GM18907 (cell line): ENCODE measurements at regions not wholly inside any gene's neighbourhood (a gene's known extent, or its start where the extent isn't known, plus 50 kb on each side); places are given as distances from the start of the nearest gene placed in this dataset.
"Not testable (repeated sequence)": the region's sequence is repeated elsewhere in the genome, so short reads cannot be mapped to it uniquely, and the experiment has no call there.

Experiments used
- ATAC-seq: cut with Tn5 transposase; IDR thresholded peaks from one replicate; pipeline ENCODE4 v1.9.1; 2021; ENCODE audit warnings: mild to moderate bottlenecking, moderate library complexity; ENCODE audit not compliant: unreplicated experiment

DNA sequence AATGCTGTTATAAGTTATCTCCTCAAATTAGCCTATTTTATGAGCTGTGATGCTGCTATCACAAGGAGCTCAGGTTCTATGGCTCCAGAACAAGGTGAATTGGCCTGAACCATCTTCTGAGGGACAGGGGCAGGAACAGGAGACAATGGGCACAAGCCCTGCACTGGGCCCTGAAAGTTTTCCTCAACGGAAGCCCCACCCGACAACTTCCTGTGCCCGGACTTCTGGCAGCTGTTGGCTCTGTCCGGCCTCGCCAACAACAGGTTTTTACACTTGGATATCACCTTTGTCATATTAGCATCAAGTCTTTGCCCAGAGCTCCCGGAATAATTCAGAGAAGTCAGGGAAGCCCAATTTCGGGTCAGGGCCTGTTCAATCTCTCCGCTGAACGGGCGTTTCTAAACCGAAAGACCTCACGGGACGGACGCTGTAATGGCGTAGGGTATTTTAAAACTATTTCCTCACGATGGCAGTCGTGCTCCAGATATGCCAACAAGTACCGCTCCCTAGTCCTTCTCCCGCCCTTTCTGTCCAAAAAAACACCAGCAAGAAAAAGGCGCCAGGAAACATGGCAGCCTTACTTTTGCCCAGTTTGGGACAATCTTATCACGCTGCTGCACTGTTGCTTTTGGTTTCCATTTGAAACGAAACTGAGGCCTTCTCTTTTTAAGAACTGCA lies 201.0 kb upstream of the STK26 start:
- peak; percentile 79 for ATAC-seq

DNA sequence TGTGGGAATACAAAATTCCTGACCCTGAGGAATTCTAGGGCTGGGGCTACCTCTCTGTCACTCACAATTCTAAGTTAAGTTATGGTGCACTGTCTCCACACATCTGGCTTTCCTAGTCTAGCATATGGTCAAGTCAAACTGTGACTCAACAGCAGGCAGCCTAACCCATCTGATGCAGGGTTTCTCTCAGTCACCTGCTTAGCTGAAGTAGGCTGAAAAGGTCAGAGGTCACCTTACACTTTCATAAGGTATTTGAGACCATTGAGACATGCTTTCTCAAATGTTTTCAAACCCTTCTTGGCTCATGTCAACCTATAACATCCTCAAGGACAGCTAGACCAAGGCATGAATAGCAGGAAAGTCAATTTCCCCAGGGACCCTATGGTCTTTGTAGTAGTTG lies 196.5 kb upstream of the STK26 start:
- ATAC-seq, result no peak

GRCh38 chrX:131827935-131828334 lies 195.2 kb upstream of the STK26 start:
- ATAC-seq, result peak; percentile 63

- no peak for ATAC-seq
Measured at GRCh38 chrX:131828482-131828881, 194.6 kb upstream of the STK26 start.

- ATAC-seq, result peak; percentile 81
Measured at GRCh38 chrX:131830400-131831184, 192.5 kb upstream of the STK26 start.

DNA sequence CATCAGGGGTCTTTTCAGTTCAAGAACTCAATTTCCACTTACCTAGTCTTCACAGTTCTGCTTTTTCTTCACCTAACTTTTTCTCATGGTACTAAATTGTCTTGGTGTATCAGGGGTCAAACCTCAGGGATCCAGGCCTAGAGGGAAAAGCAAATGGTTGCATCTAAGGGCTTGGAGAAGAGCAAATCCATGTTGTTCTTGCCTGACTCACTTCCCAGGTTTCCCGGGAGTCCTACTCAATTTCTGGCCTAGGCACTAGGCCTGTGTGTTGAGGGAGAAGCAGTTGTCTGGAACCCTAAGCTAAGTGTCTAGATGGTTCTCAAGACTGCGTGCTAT lies 191.9 kb upstream of the STK26 start:
- peak; percentile 0 for ATAC-seq

GRCh38 chrX:131836161-131836560 lies 186.9 kb upstream of the STK26 start:
- no peak for ATAC-seq

DNA sequence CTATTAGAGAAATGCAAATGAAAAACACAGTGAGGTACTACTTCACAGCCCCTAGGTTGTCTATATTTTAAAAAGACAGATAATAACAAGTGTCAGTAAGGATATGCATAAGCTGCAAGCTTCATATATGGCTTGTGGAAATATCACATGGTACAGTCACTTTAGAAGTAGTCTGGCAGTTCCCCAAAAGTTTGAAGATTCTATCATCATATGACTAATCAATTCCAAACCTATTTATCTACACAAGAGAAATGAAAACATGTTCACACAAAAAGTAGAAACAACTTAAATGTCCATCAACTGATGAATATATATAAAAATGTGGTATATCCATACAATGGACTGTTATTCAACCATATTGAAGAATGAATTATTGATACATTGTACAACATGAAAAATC lies 185.8 kb upstream of the STK26 start:
- ATAC-seq, result no peak

DNA sequence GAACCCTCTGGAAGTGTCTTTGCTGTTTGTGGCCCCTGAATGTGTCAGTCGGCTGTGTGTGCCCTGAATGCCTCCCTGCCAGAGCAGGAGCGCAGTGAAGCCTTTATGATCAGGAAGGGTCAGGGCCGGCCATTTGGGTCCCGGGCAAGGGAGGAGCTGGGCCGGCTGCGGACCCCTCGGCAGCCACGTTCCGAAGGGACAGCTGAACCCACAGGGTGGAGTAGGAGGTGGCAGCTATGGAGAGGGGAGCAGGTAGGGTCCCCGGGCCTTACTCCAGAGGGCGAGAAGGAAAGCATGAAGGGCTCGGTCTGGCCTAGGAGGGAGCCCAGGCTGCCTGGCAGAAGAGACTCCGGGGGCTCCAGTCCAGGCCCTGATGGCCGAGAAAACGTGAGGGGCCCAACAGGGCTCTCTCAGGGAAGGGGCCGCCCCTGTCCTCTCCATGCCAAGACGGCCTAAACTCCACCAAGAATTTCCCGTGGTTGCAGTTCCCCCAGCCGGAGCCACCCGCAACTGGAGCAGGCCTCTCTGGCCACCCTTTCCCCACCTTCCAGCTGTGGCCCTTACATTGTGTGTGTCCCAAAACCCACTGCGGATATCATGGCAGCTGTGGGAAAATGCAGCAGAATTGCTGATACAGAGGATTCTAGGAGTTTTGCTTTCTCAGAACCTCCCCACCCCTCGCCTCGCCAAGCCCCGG lies 182.2 kb upstream of the STK26 start:
- peak; percentile 35 for ATAC-seq

GRCh38 chrX:131841496-131842437 lies 181.3 kb upstream of the STK26 start:
- peak; percentile 91 for ATAC-seq

- no peak for ATAC-seq
Measured at GRCh38 chrX:131843987-131844386, 179.1 kb upstream of the STK26 start.

- ATAC-seq, result no peak
Measured at GRCh38 chrX:131845201-131845600, 177.9 kb upstream of the STK26 start.

DNA sequence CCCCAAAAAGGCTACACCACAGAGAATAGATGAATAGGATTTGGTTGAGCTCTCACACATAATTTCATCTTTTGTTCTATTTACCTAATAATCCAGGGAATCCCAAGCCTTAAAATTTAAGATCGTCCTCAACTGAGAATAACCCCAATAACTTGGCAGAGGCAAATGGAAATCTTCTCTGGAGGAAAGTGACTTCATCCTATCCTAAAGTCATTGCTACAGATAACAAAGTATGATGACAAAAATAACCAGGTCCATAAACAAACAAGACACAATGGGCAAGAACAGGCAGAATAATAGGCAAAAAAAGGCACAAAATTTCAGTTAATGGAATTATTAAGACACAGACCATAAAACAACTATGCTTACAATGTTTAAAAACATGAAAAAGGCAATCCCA lies 177.3 kb upstream of the STK26 start:
- no peak for ATAC-seq

- ATAC-seq, result not testable (repeated sequence)
Measured at GRCh38 chrX:131850964-131851363, 172.1 kb upstream of the STK26 start.

- ATAC-seq, result no peak
Measured at GRCh38 chrX:131853440-131853839, 169.7 kb upstream of the STK26 start.

DNA sequence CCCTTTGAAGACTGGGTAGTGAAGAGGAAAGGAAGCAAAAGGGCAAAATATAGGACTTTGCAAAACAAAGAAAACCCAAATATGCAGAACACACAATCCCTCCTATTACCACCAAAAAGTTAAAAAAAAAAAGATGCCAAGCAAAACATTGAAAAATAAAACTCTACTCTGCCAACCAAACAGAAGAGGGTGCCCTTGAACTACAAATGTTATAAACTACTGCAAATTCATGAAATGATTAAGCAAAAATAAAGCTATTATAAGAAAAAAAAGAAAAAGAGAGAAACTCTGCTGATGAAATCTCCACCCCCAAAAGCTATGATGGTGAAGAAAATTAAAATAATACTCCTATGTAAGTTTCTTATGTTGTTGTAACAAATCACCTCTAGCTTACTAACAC lies 168.5 kb upstream of the STK26 start:
- no peak for ATAC-seq

- ATAC-seq, result no peak
Measured at GRCh38 chrX:131861088-131861787, 161.9 kb upstream of the STK26 start.

GRCh38 chrX:131862321-131862720 lies 160.8 kb upstream of the STK26 start:
- ATAC-seq, result no peak

- ATAC-seq, result no peak
Measured at GRCh38 chrX:131869182-131869581, 153.9 kb upstream of the STK26 start.

DNA sequence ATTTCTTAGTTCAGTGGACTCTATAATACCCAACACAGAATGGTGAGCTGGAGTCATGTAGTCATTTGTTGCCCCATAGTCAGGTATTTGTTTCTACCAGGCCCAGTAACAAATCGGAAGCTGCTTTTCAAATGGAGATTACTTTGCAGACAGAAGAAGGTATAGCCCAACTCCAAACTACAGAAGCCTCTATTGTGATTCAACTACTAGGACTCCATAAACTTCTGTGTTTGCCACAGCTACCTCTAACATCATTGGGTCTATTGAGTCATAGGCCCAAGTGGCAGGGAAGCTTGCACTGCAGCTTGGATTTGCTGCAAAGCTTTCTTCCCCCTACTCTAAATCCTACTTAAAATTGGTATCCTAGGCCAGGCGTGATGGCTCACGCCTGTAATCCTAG lies 148.8 kb upstream of the STK26 start:
- no peak for ATAC-seq
